ENCODE measurements at regions not wholly inside any gene's neighbourhood (a gene's known extent, or its start where the extent isn't known, plus 50 kb on each side); places are given as distances from the start of the nearest gene placed in this dataset.

GRCh38 chr13:111535523-111535811, 215.0 kb downstream of the TEX29 start:
- no peak for DNase-seq (ENCODE audit: low spot score)
- TF ChIP-seq CTCF (IDR thresholded peaks at IDR 0.05; ENCODE audit: borderline replicate concordance, control extremely low read depth, extremely low read depth, insufficient read depth, missing control alignments): no peak
- in situ Hi-C loops (cut with MboI; ENCODE audit: low sequenced_read_pairs, unreplicated experiment): no loop called here

DNA sequence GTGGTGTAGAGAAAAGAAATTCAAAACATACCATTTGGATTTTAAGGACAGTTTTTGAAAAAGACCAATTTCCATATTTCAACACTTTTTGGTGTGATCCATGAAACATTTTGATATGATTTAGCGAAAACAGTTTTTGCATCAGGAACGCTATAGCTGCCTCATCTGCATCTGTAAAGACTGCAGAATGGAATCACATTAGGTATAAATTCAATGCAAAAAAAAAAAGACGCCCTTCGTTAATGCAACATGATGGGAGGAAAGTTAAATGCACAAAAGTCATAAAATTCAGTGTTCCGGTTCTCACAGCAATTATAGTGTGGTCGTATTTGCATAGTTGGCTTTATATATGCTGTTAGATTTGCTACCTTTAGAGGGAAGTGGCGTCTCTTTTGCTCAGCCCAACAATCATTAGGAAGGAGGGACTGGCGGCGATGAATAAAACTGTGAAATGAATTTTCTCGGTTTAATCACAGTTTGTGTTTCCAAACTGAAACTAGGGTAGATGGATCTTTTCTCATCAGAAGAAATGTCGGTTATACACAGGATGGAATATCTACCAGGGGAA, 215.7 kb downstream of the TEX29 start:
- in situ Hi-C loops (cut with MboI; ENCODE audit: low sequenced_read_pairs, unreplicated experiment): no loop called here
- TF ChIP-seq CTCF (IDR thresholded peaks at IDR 0.05; ENCODE audit: borderline replicate concordance, control extremely low read depth, extremely low read depth, insufficient read depth, missing control alignments): no peak
- DNase-seq (ENCODE audit: low spot score): no peak

DNA sequence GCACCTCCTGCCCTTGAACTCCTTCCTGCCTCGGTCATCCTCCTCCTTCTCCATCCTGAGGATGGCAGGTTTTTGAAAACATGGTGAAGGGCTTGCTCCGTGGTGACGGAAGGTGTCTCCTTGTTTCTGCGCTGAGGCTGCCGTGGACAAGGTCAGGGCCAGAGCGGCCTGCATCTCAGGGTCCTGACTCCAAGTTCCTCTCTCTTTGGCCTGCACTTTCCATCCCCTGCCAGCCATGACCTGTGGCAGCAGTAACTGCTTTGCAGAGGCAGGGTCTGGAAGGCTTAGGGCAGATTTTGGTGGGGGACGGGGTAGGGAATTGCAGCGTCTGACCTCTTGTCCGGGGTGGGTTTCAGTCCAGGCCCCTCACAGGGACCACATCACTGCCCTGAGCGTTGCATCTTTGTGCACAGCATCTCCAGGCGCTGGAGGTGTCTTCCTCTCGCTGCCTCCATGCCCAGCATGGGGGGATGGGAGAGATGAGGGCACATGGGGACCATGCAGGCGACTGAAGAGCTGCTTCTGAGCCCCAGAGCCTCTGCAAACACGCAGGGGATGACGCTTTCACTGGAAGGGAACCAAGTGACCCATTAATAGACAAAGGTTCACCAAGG, 216.8 kb downstream of the TEX29 start:
- DNase-seq (ENCODE audit: low spot score): no peak
- in situ Hi-C loops (cut with MboI; ENCODE audit: low sequenced_read_pairs, unreplicated experiment): no loop called here
- no peak for TF ChIP-seq CTCF (IDR thresholded peaks at IDR 0.05; ENCODE audit: borderline replicate concordance, control extremely low read depth, extremely low read depth, insufficient read depth, missing control alignments)

GRCh38 chr13:111537843-111538499, 217.5 kb downstream of the TEX29 start:
- in situ Hi-C loops (cut with MboI; ENCODE audit: low sequenced_read_pairs, unreplicated experiment): no loop called here
- TF ChIP-seq CTCF (IDR thresholded peaks at IDR 0.05; ENCODE audit: borderline replicate concordance, control extremely low read depth, extremely low read depth, insufficient read depth, missing control alignments): no peak
- no peak for DNase-seq (ENCODE audit: low spot score)

DNA sequence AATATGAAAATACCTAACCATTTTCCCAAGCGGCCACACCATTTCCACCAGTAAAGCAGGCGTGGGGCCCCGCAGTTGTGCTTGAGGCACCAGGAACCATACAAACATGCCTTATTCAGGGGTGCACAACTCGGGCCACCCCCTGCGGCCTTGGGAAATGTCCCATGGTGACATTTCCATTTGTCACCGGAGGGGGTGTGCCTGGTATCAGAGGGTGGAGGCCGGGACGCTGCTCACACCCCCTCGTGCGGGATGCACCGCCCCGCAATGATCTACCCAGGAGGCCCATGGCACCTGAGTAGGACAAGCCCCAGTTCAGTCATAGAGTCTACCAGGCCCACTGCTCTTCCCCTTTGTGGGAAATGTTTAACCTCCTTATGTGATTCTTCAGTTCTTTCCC, 218.8 kb downstream of the TEX29 start:
- DNase-seq (ENCODE audit: low spot score): no peak
- TF ChIP-seq CTCF (IDR thresholded peaks at IDR 0.05; ENCODE audit: borderline replicate concordance, control extremely low read depth, extremely low read depth, insufficient read depth, missing control alignments): no peak
- in situ Hi-C loops (cut with MboI; ENCODE audit: low sequenced_read_pairs, unreplicated experiment): no loop called here

GRCh38 chr13:111539791-111540446, 219.5 kb downstream of the TEX29 start:
- no peak for TF ChIP-seq CTCF (IDR thresholded peaks at IDR 0.05; ENCODE audit: borderline replicate concordance, control extremely low read depth, extremely low read depth, insufficient read depth, missing control alignments)
- DNase-seq (ENCODE audit: low spot score): no peak

More at GRCh38 chr13:111539791-111540446, 219.5 kb downstream of the TEX29 start:
- in situ Hi-C loops (cut with MboI; ENCODE audit: low sequenced_read_pairs, unreplicated experiment): no loop called here

All from GM13976 (cell line).